ENCODE measurements at regions not wholly inside any gene's neighbourhood (a gene's known extent, or its start where the extent isn't known, plus 50 kb on each side); places are given as distances from the start of the nearest gene placed in this dataset.

DNA sequence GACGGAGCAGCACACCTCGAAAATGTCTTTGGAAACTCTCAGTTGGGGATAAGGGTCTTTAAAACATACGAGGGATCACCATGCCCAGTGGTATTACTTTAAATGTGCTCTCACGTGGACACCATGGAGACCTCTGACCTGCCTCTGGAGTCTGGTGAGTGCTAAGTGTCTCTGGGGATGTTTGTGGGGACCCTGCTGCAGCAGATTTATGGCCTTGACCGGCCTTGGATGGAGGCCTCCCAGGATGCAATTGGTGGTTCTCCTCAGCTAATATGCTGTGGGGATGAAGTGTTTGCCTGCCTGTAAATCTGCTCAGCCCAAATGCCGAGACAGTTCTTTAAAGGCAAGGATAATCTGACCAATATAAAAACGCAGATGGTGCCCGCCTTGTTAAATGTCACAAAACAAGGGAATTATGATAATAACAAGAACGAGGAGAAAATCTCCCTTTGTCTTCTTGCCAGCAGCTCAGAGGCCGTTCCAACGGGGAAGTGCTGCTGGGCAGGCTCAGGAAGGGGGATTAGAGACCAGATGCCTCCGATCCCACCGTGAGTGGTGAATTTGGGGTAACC is 154.4 kb downstream of the ABCC12 start:
- no peak for DNase-seq (ENCODE audit: low spot score, unreplicated experiment)
- H3K4me3 Mint-ChIP-seq (ENCODE audit: low read depth): no peak overlapping the region
- no peak overlapping the region for H3K27ac Mint-ChIP-seq
- H3K9me3 Mint-ChIP-seq (ENCODE audit: low read depth): peaks cover 2% of the 10 kb centered on the region
- H3K27me3 Mint-ChIP-seq: no peaks in the 10 kb centered on the region
- H3K36me3 Mint-ChIP-seq (ENCODE audit: insufficient read depth): no peaks in the 10 kb centered on the region
- no peaks in the 10 kb centered on the region for H3K4me1 Mint-ChIP-seq (ENCODE audit: low read depth)
- TF ChIP-seq, protein P1, sequence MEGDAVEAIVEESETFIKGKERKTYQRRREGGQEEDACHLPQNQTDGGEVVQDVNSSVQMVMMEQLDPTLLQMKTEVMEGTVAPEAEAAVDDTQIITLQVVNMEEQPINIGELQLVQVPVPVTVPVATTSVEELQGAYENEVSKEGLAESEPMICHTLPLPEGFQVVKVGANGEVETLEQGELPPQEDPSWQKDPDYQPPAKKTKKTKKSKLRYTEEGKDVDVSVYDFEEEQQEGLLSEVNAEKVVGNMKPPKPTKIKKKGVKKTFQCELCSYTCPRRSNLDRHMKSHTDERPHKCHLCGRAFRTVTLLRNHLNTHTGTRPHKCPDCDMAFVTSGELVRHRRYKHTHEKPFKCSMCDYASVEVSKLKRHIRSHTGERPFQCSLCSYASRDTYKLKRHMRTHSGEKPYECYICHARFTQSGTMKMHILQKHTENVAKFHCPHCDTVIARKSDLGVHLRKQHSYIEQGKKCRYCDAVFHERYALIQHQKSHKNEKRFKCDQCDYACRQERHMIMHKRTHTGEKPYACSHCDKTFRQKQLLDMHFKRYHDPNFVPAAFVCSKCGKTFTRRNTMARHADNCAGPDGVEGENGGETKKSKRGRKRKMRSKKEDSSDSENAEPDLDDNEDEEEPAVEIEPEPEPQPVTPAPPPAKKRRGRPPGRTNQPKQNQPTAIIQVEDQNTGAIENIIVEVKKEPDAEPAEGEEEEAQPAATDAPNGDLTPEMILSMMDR (IDR thresholded peaks at IDR 0.05; ENCODE audit: unreplicated experiment): no peak

DNA sequence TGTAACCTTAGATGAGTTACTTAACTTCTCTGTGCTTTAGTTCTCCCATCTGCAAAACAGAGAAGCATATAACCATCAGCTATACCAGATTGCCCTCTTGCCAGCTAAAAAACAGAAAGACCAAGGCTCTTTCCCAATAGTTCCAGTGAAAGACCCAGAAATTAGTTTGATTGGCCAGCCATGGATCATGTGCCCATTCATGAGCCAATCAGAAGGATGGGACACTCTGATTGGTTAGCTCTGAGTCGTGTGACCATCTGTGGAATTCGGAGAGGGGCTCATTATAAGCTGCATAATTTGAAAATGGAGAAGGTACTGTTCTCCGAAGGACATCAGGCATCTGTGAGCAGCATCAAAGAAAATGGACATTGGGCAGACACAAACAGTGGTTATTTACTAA is 155.2 kb downstream of the ABCC12 start:
- Mint-ChIP-seq H3K4me3 (ENCODE audit: low read depth) (no peak overlapping the region), H3K9me3 (ENCODE audit: low read depth) (no peaks in the 10 kb centered on the region), H3K27ac (no peak overlapping the region), H3K27me3 (no peaks in the 10 kb centered on the region), H3K36me3 (ENCODE audit: insufficient read depth) (no peaks in the 10 kb centered on the region), H3K4me1 (ENCODE audit: low read depth) (no peaks in the 10 kb centered on the region)
- TF ChIP-seq, protein P1 (IDR thresholded peaks at IDR 0.05; ENCODE audit: unreplicated experiment): no peak
- DNase-seq (ENCODE audit: low spot score, unreplicated experiment): no peak

DNA sequence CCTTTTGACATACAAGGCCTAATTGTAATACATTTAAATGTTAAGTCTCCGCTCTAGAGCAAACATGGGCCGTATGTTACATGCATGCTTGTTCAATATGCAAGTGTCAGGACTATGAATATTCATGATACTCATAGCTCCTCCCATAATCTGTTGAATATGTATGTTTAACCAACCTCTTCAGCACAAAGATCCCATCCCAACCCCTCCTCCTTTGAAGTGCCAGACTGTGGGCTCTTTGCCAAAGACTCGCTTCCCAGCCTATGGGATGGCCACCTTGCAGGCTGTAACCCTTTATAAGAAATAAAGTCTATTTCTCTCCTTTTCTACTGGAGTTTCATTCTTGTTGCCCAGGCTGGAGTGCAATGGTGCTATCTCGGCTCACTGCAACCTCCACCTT is 156.2 kb downstream of the ABCC12 start:
- Mint-ChIP-seq H3K27me3 (no peaks in the 10 kb centered on the region), H3K36me3 (ENCODE audit: insufficient read depth) (no peaks in the 10 kb centered on the region), H3K4me1 (ENCODE audit: low read depth) (no peaks in the 10 kb centered on the region), H3K27ac (no peak overlapping the region), H3K9me3 (ENCODE audit: low read depth) (no peaks in the 10 kb centered on the region), H3K4me3 (ENCODE audit: low read depth) (no peak overlapping the region)
- no peak for DNase-seq (ENCODE audit: low spot score, unreplicated experiment)
- TF ChIP-seq, protein P1 (IDR thresholded peaks at IDR 0.05; ENCODE audit: unreplicated experiment): no peak

DNA sequence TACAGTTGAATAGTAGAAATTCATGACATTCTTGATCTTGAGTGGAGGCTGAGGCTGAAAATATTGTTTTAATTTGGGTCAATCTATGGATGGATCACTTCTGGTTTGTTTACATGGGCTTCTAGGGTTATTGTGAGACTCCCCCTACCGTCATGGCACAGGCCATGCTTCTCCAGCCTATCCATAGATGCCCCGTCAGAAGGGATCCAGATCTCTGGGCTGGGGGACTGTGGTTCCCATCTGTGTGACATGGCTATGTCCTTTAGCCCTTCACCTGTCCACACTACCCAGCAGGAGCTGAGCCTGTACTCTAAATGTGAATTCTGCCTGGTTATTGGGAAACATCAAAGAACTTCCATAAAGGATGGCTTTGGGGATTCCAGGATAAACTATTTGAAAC is 160.4 kb downstream of the ABCC12 start:
- TF ChIP-seq, protein P1 (IDR thresholded peaks at IDR 0.05; ENCODE audit: unreplicated experiment): no peak
- Mint-ChIP-seq H3K9me3 (ENCODE audit: low read depth) (peaks cover 9% of the 10 kb centered on the region), H3K27ac (no peak overlapping the region), H3K27me3 (no peaks in the 10 kb centered on the region), H3K4me3 (ENCODE audit: low read depth) (no peak overlapping the region), H3K36me3 (ENCODE audit: insufficient read depth) (no peaks in the 10 kb centered on the region), H3K4me1 (ENCODE audit: low read depth) (no peaks in the 10 kb centered on the region)
- no peak for DNase-seq (ENCODE audit: low spot score, unreplicated experiment)

DNA sequence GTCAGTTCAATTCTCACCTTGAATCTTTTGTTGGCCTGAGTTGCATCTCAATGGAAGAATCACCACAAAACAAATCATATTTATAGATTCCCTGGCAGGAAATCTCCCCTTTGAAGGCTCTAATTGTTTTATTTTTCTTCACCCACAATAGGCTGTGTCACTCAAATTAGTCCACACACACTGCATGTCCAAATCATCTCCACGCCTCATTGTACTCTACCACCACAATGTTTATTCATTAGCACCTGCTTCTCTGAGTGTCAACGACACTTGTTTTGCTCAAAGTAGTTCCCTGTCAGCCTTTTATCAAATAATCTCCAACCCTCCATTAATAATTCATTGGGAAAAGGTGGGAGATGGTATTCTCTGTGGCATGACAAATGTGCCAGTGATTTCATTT is 164.3 kb downstream of the ABCC12 start:
- Mint-ChIP-seq H3K36me3 (ENCODE audit: insufficient read depth) (no peaks in the 10 kb centered on the region), H3K27me3 (no peaks in the 10 kb centered on the region), H3K9me3 (ENCODE audit: low read depth) (peaks cover 13% of the 10 kb centered on the region), H3K27ac (no peak overlapping the region), H3K4me1 (ENCODE audit: low read depth) (no peaks in the 10 kb centered on the region), H3K4me3 (ENCODE audit: low read depth) (no peak overlapping the region)
- TF ChIP-seq, protein P1 (IDR thresholded peaks at IDR 0.05; ENCODE audit: unreplicated experiment): no peak
- DNase-seq (ENCODE audit: low spot score, unreplicated experiment): no peak

Data from progenitor cell of endocrine pancreas (in vitro differentiated cells).